Pancreas (tissue), 10 donors: ENCODE measurements at regions not wholly inside any gene's neighbourhood (a gene's known extent, or its start where the extent isn't known, plus 50 kb on each side); places are given as distances from the start of the nearest gene placed in this dataset.

Experiments used
- ATAC-seq, 4 donors: fragments of 200-7000 bp; cut with Tn5 transposase; one replicate each; pipeline versions ENCODE4 v1.8.0 to v1.9.1; 2020; ENCODE audit warnings: mild to moderate bottlenecking in 4 of 4, moderate library complexity in 4 of 4
- DNase-seq, 6 donors: peaks; one replicate each; pipeline ENCODE4 v3.0.0-alpha.2; 2020
- FAIRE-seq: peaks from 2 replicates; lab custom pipeline; 2012; peaks lifted over from hg19 to GRCh38; lab: Jason Lieb, UNC
- H3K27ac ChIP-seq, 4 donors: fragments of 200-600 bp; sonication (generic); 1 replicate in 3 of 4; 2 replicates in 1 of 4; pipeline versions ENCODE4 v1.5.0 to v1.8.0; 2020
- H3K27me3 ChIP-seq, 4 donors: fragments of 200-600 bp; one replicate each; pipeline ENCODE4 v1.8.0; 2021
- H3K36me3 ChIP-seq, 3 donors: fragments of 200-600 bp; sonication (generic) in 1 of 3; one replicate each; pipeline versions ENCODE4 v1.5.0 to v1.8.0; 2020 to 2021
- H3K4me1 ChIP-seq, 3 donors: fragments of 200-600 bp; one replicate each; pipeline ENCODE4 v1.8.0; 2021
- H3K4me3 ChIP-seq, 4 donors: fragments of 200-600 bp; sonication (generic) in 2 of 4; one replicate each; pipeline versions ENCODE4 v1.5.0 to v1.8.0; 2020 to 2021
- H3K9me3 ChIP-seq, 4 donors: fragments of 200-600 bp; one replicate each; pipeline ENCODE4 v1.8.0; 2021
- WGBS, 2 donors: extraction: QIAGEN DNeasy Blood & Tissue Kit; methylation state at CpG; one replicate each; pipeline ENCODE4 v1.1.7; 2013; 5-methylcytosine and 5-hydroxymethylcytosine counted together
- intact Hi-C, 3 donors: fragments of 100-400 bp; cut with DNase I; formaldehyde crosslinking; loops; one replicate each; pipeline versions ENCODE4 v1.11.1 to v1.14.2; 2022
- TF ChIP-seq, protein P1 (sequence below), 4 donors: fragments of 200-600 bp; sonication (generic) in 3 of 4; IDR thresholded peaks; one replicate each; pipeline versions ENCODE4 v1.5.0 to v1.8.0; 2021; ENCODE audit warnings: antibody characterized with exemption in 4 of 4
- donor health status: healthy with polysubstance abuse.
- donor health status: DM: no; HTN: no; CAD: no; lungs with moderate emphysema.
- donor health status: DM: no; HTN: no; CAD: no.
- donor health status: control.
- donor health status: control.
- donor health status: Bipolar disorder and iron deficiency.
- donor health status: DM: yes; HTN: yes; CAD: no.
- donor health status: DM: no; HTN: no; CAD: no.
- donor health status: DM: no; HTN: no; CAD: no.
- donor health status: DM: yes; HTN: yes; CAD: no.

DNA sequence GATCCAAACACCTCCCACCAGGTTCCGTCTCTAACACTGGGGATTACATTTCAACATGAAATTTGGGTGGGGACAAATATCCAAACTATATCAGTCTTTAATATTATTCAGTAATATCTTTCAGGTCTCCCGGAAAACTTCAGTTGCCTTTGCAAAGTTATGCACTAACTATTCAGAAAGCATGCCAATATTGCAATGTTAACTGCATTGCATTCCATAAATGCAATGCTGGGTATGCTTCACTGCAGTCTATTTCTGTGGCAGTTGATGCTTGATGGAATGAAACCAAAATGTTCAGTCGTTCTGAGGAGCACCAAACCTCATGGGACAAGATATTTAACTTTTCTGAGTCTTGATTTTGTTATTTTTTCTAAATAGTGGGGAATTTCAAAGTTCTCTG, 147.5 kb downstream of the SLC16A9 start:
- Histone ChIP-seq H3K27me3 (no peaks in the 10 kb centered on the region), H3K4me3 (no peak overlapping the region), H3K36me3 (no peaks in the 10 kb centered on the region), H3K9me3 (no peaks in the 10 kb centered on the region), H3K27ac (no peak overlapping the region), H3K4me1 (no peaks in the 10 kb centered on the region)
- ATAC-seq: no peak
- DNase-seq: no peak
- TF ChIP-seq, protein P1, sequence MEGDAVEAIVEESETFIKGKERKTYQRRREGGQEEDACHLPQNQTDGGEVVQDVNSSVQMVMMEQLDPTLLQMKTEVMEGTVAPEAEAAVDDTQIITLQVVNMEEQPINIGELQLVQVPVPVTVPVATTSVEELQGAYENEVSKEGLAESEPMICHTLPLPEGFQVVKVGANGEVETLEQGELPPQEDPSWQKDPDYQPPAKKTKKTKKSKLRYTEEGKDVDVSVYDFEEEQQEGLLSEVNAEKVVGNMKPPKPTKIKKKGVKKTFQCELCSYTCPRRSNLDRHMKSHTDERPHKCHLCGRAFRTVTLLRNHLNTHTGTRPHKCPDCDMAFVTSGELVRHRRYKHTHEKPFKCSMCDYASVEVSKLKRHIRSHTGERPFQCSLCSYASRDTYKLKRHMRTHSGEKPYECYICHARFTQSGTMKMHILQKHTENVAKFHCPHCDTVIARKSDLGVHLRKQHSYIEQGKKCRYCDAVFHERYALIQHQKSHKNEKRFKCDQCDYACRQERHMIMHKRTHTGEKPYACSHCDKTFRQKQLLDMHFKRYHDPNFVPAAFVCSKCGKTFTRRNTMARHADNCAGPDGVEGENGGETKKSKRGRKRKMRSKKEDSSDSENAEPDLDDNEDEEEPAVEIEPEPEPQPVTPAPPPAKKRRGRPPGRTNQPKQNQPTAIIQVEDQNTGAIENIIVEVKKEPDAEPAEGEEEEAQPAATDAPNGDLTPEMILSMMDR (IDR thresholded peaks at IDR 0.05): no peak
- no peak for FAIRE-seq
- intact Hi-C loops: no loop called here
- 37 to 58% methylated on average over 3 of the region's 3 CpGs for WGBS, 2 donors

DNA sequence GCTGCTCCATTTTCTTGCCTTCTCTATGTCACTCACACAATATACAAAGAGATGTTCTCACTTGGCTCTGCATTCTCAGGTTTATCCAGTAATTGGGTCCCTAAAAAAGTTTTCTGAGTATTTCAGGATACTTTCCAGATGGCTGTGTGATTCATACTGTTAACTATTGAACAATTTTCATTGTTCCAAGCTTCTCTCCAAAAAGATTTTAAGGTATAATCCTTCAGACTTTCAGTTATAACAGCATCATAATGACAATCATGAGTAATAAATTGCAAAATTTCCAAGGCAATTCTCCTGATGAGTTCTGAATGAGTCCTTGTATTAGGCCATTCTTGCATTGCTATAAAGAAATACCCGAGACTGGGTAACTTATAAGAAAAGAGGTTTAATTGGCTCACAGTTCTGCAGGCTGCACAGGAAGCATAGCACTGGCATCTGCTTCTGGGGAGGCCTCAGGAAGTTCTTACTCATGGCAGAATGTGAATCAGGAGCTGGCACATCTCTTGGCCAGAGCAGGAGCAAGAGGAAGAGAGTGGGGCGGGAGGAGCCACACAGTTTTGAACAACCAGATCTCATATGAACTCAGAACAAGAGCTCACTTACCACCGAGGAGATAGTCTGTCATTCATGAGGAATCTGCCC, 148.1 kb downstream of the SLC16A9 start:
- TF ChIP-seq, protein P1 (IDR thresholded peaks at IDR 0.05): no peak
- H3K36me3 ChIP-seq: no peaks in the 10 kb centered on the region
- H3K4me1 ChIP-seq: no peaks in the 10 kb centered on the region
- no peaks in the 10 kb centered on the region for H3K9me3 ChIP-seq
- H3K27me3 ChIP-seq: no peaks in the 10 kb centered on the region
- FAIRE-seq (no peak), ATAC-seq (no peak), DNase-seq (no peak)
- H3K27ac ChIP-seq: no peak overlapping the region
- intact Hi-C loops: no loop called here
- WGBS, 2 donors: 62 to 75% methylated on average over 3 of the region's 3 CpGs
- no peak overlapping the region for H3K4me3 ChIP-seq

DNA sequence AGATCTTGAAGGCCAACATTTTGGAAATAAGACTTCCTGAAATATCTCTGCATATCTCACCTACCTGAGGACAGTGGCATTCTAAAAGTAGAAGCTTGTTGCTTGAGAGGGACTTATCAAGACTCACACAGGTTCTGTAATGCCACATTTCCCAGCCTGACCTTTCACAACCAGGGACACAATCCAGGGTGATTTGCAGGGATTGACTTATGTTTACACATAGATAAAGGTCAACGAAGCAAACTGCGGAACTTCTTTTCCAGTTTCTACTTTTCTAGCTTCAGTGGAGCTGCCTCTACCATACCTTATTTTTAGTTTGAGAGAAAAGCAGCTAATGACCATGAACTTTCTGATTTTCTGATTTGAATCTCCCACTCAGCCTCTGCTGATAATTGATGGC, 148.7 kb downstream of the SLC16A9 start:
- ATAC-seq (no peak), FAIRE-seq (no peak), DNase-seq (no peak)
- intact Hi-C loops: no loop called here
- Histone ChIP-seq H3K9me3 (no peaks in the 10 kb centered on the region), H3K4me1 (no peaks in the 10 kb centered on the region), H3K4me3 (no peak overlapping the region), H3K27me3 (no peaks in the 10 kb centered on the region), H3K36me3 (no peaks in the 10 kb centered on the region), H3K27ac (no peak overlapping the region)
- 21 to 22% methylated on average over 2 of the region's 2 CpGs for WGBS, 2 donors
- TF ChIP-seq, protein P1 (IDR thresholded peaks at IDR 0.05): no peak

DNA sequence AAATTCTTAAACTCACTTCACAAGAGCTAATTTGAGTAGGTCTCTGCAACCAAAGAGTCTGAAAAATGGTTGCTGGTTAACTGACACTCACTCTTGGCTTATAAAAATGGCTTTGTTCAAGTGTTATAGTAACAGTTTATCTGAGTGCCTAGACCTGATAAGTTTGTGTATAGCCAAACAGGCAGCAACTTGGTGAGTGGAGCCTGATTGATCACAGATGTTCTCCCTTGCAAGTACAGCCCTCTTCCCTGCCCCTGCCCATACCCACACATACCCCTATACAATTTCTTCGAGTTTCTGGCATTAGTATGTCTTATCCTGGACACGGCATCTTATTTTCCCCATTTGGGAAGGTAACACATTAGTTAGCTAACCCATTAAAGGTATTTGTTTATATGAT, 149.5 kb downstream of the SLC16A9 start:
- no peaks in the 10 kb centered on the region for H3K36me3 ChIP-seq
- ATAC-seq: no peak
- H3K27ac ChIP-seq: no peak overlapping the region
- intact Hi-C loops: no loop called here
- TF ChIP-seq, protein P1 (IDR thresholded peaks at IDR 0.05): no peak
- no peaks in the 10 kb centered on the region for H3K9me3 ChIP-seq
- FAIRE-seq: no peak
- H3K4me3 ChIP-seq: no peak overlapping the region
- WGBS, 2 donors: 71 to 83% methylated on average over 2 of the region's 2 CpGs
- no peaks in the 10 kb centered on the region for H3K4me1 ChIP-seq
- no peak for DNase-seq
- H3K27me3 ChIP-seq: no peaks in the 10 kb centered on the region

DNA sequence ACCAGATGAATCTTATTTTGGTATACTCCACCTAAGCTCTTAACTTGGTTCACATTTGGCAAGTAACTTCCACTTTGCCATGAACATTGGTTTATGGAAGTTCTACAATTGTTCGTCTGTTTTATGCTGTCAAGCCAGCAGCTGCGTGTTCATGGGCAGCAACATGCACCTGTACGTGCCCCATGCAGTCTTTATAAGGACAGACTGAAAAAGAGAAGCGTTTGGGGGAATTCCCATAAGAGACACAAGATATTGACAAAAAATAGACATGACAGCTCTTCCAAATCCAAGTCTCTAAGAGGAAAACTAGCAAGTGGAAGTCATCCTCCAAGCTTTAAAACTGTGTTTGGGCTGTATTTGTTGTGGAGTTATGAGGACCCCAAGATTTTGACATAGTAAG, 151.6 kb downstream of the SLC16A9 start:
- intact Hi-C loops: no loop called here
- H3K36me3 ChIP-seq: no peaks in the 10 kb centered on the region
- no peak overlapping the region for H3K27ac ChIP-seq
- no peak for DNase-seq
- H3K9me3 ChIP-seq: no peaks in the 10 kb centered on the region
- H3K27me3 ChIP-seq: no peaks in the 10 kb centered on the region
- no peak for FAIRE-seq
- H3K4me1 ChIP-seq: no peaks in the 10 kb centered on the region
- no peak for ATAC-seq
- no peak overlapping the region for H3K4me3 ChIP-seq
- WGBS, 2 donors: 65 to 76% methylated on average over 4 of the region's 4 CpGs
- TF ChIP-seq, protein P1 (IDR thresholded peaks at IDR 0.05): no peak
